Mesendoderm (in vitro differentiated cells): ENCODE measurements at regions not wholly inside any gene's neighbourhood (a gene's known extent, or its start where the extent isn't known, plus 50 kb on each side); places are given as distances from the start of the nearest gene placed in this dataset.

Experiments
- DNase-seq: peaks from one replicate; pipeline ENCODE4 v3.0.0; 2013
- H2AK5ac ChIP-seq: 2 replicates; pipeline ENCODE4 v1.6.1; 2013; ENCODE audit warnings: low read length, inconsistent platforms
- H2BK120ac ChIP-seq: 2 replicates; pipeline ENCODE4 v1.6.1; 2013; ENCODE audit warnings: low read depth, mild to moderate bottlenecking, low read length, moderate library complexity, mixed read lengths
- H2BK15ac ChIP-seq: replicated peaks from 2 replicates; pipeline ENCODE4 v1.6.1; 2013; ENCODE audit warnings: low read depth, mild to moderate bottlenecking, moderate library complexity
- H2BK5ac ChIP-seq: 2 replicates; pipeline ENCODE4 v1.6.1; 2013; ENCODE audit warnings: low read length, inconsistent platforms
- H3K18ac ChIP-seq: 2 replicates; pipeline ENCODE4 v1.6.1; 2013; ENCODE audit warnings: mild to moderate bottlenecking, low read length, mixed read lengths
- H3K23ac ChIP-seq: one replicate; pipeline ENCODE4 v1.6.1; 2013; ENCODE audit warnings: low read length
- H3K27ac ChIP-seq: 2 replicates; pipeline ENCODE4 v1.5.1; 2013; ENCODE audit warnings: low read depth, mild to moderate bottlenecking, inconsistent platforms, low read length, moderate library complexity
- H3K27me3 ChIP-seq: 2 replicates; pipeline ENCODE4 v1.6.1; 2013; ENCODE audit warnings: low read length, control low read depth, mild to moderate bottlenecking, inconsistent platforms; ENCODE audit not compliant: insufficient read depth, poor library complexity
- H3K36me3 ChIP-seq: 2 replicates; pipeline ENCODE4 v1.6.1; 2013; ENCODE audit warnings: low read length, inconsistent platforms; ENCODE audit not compliant: control insufficient read depth, insufficient read depth
- H3K4ac ChIP-seq: one replicate; pipeline ENCODE4 v1.6.1; 2013; ENCODE audit warnings: low read depth, mild to moderate bottlenecking, low read length, moderate library complexity
- H3K4me1 ChIP-seq: 2 replicates; pipeline ENCODE4 v1.6.1; 2013; ENCODE audit warnings: low read depth, low read length, inconsistent platforms; ENCODE audit not compliant: control insufficient read depth
- H3K4me2 ChIP-seq: 2 replicates; pipeline ENCODE4 v1.6.1; 2013; ENCODE audit warnings: low read length
- H3K4me3 ChIP-seq: 2 replicates; pipeline ENCODE4 v1.5.1; 2013; ENCODE audit warnings: mild to moderate bottlenecking, low read length
- H3K56ac ChIP-seq: one replicate; pipeline ENCODE4 v1.6.1; 2013; ENCODE audit warnings: low read length
- H3K79me1 ChIP-seq: 2 replicates; pipeline ENCODE4 v1.6.1; 2013; ENCODE audit warnings: low read length, inconsistent platforms
- H3K79me2 ChIP-seq: 2 replicates; pipeline ENCODE4 v1.6.1; 2013; ENCODE audit warnings: mild to moderate bottlenecking, low read length; ENCODE audit not compliant: control insufficient read depth, insufficient read depth
- H3K9ac ChIP-seq: 2 replicates; pipeline ENCODE4 v1.6.1; 2013; ENCODE audit warnings: low read length, inconsistent platforms
- H4K5ac ChIP-seq: one replicate; pipeline ENCODE4 v1.6.1; 2013; ENCODE audit warnings: low read length
- H4K8ac ChIP-seq: one replicate; pipeline ENCODE4 v1.6.1; 2013; ENCODE audit warnings: low read depth, mild to moderate bottlenecking, control low read depth, low read length, moderate library complexity
- WGBS: extraction: QIAGEN DNeasy Blood & Tissue Kit; methylation state at CpG from one replicate; pipeline ENCODE4 v1.1.7; 2013; ENCODE audit warnings: low lambda C conversion rate, missing lambda C conversion rate; ENCODE audit not compliant: insufficient coverage; ENCODE audit errors: extremely low coverage; 5-methylcytosine and 5-hydroxymethylcytosine counted together

DNA sequence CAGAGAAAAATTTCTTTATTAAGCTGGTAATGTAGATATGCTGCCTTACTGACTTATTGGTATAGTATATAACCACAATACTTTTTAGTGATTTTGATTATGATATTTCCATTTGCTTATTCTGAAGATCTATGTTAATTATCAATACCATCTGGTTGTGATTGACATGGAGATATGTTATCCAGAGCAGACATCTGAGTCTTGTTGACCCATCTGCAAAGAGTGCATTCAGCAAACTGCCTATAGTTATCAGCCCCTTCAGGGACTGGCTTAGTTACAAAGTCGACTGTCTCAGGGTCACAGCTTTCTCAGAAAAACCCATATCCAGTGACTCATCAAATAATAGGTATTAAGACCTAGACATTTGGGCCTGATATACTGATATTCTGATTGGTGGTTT, 475.7 kb downstream of the DSC3 start:
- H3K4ac ChIP-seq, result no peak overlapping the region
- H3K9ac ChIP-seq, result no peak overlapping the region
- no peak overlapping the region for H3K23ac ChIP-seq
- DNase-seq, result no peak
- no peak overlapping the region for H3K27ac ChIP-seq
- no peak overlapping the region for H2AK5ac ChIP-seq
- H3K27me3 ChIP-seq, result no peaks in the 10 kb centered on the region
- no CpG with 5 or more reads among the region's 1 CpG for WGBS
- H2BK5ac ChIP-seq, result no peak overlapping the region
- no peak overlapping the region for H2BK120ac ChIP-seq
- H4K8ac ChIP-seq, result no peak overlapping the region
- no peaks in the 10 kb centered on the region for H3K36me3 ChIP-seq
- no peaks in the 10 kb centered on the region for H3K4me1 ChIP-seq
- H3K4me2 ChIP-seq, result no peak overlapping the region
- H3K18ac ChIP-seq, result no peak overlapping the region
- no peaks in the 10 kb centered on the region for H3K79me2 ChIP-seq
- no peak overlapping the region for H2BK15ac ChIP-seq
- H3K56ac ChIP-seq, result no peak overlapping the region
- no peak overlapping the region for H3K4me3 ChIP-seq
- no peaks in the 10 kb centered on the region for H3K79me1 ChIP-seq
- no peak overlapping the region for H4K5ac ChIP-seq

DNA sequence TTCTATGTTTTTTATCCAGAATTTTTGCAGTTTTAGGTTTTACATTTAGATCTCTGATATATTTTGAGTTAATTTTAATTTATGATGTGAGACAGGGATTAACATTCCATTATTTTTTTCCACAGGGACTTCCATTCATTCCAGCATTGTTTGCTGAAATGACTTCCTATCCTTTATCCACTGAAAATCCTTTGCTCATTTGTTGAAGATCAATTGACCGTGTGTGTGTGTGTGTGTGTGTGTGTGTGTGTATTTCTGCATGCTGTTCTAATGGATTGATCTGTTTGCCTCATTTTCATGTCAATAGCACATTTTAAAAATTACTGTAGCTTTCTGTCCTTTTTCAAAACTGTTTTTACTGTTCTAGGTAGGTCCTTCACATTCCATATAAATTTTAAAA, 480.3 kb downstream of the DSC3 start:
- no peak overlapping the region for H2BK5ac ChIP-seq
- H4K8ac ChIP-seq, result no peak overlapping the region
- no peak overlapping the region for H2BK15ac ChIP-seq
- no peaks in the 10 kb centered on the region for H3K79me1 ChIP-seq
- no peak overlapping the region for H2AK5ac ChIP-seq
- no peak overlapping the region for H3K18ac ChIP-seq
- no peaks in the 10 kb centered on the region for H3K79me2 ChIP-seq
- no peak overlapping the region for H3K27ac ChIP-seq
- no peak overlapping the region for H4K5ac ChIP-seq
- H3K4ac ChIP-seq, result no peak overlapping the region
- no peaks in the 10 kb centered on the region for H3K27me3 ChIP-seq
- H3K4me2 ChIP-seq, result no peak overlapping the region
- no peak overlapping the region for H3K4me3 ChIP-seq
- no peak overlapping the region for H3K23ac ChIP-seq
- H2BK120ac ChIP-seq, result no peak overlapping the region
- no peaks in the 10 kb centered on the region for H3K4me1 ChIP-seq
- no CpG with 5 or more reads among the region's 1 CpG for WGBS
- no peak for DNase-seq
- no peaks in the 10 kb centered on the region for H3K36me3 ChIP-seq
- no peak overlapping the region for H3K9ac ChIP-seq
- H3K56ac ChIP-seq, result no peak overlapping the region

DNA sequence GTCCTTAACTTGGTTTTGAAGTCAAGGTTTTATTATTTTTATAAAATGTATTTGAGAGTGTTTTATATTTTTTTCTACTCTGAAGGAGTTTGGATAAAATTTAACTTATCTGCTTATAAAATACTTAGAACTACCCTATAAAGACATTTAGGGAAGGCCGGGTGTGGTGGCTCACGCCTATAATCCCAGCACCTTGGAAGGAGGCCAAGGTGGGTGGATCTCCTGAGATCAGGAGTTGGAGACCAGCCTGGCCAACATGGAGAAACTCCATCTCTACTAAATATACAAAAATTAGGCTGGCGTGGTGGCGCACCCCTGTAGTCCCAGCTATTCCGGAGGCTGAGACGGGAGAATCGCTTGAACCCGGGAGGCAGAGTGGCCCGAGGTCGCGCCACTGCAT, 486.4 kb downstream of the DSC3 start:
- Histone ChIP-seq H3K36me3 (no peaks in the 10 kb centered on the region), H2BK15ac (no peak overlapping the region), H3K27ac (no peak overlapping the region), H3K23ac (no peak overlapping the region), H3K9ac (no peak overlapping the region), H3K56ac (no peak overlapping the region), H3K4me3 (no peak overlapping the region), H4K8ac (no peak overlapping the region), H3K4me2 (no peak overlapping the region), H3K27me3 (no peaks in the 10 kb centered on the region), H3K79me2 (no peaks in the 10 kb centered on the region), H3K4ac (no peak overlapping the region), H2BK5ac (no peak overlapping the region), H2BK120ac (no peak overlapping the region), H4K5ac (no peak overlapping the region), H2AK5ac (no peak overlapping the region), H3K79me1 (no peaks in the 10 kb centered on the region), H3K4me1 (no peaks in the 10 kb centered on the region), H3K18ac (no peak overlapping the region)
- no peak for DNase-seq
- WGBS, result no CpG with 5 or more reads among the region's 11 CpGs

DNA sequence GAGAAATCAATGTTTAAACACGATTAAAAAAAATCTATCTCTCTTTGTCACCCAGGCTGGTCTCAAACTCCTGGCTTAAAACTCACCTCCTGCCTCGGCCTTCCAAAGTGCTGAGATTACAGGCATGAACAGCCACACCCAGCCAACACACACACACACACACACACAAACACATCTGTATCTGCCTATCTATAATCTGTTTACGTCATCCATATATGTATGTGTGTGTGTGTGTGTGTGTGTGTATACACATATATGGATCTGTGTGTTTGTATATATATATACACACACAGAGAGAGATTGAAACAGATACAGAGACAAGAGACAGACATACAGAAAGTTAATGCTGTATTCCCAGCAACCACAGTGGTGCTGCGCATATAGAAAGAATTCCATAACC, 497.1 kb downstream of the DSC3 start:
- H3K23ac ChIP-seq, result no peak overlapping the region
- H3K9ac ChIP-seq, result no peak overlapping the region
- H3K4me2 ChIP-seq, result no peak overlapping the region
- no peaks in the 10 kb centered on the region for H3K79me1 ChIP-seq
- no peak overlapping the region for H3K4me3 ChIP-seq
- no peak overlapping the region for H3K27ac ChIP-seq
- no peak overlapping the region for H2AK5ac ChIP-seq
- H2BK5ac ChIP-seq, result no peak overlapping the region
- H3K27me3 ChIP-seq, result no peaks in the 10 kb centered on the region
- H3K4me1 ChIP-seq, result no peaks in the 10 kb centered on the region
- DNase-seq, result no peak
- no peak overlapping the region for H4K5ac ChIP-seq
- H2BK15ac ChIP-seq, result no peak overlapping the region
- no peaks in the 10 kb centered on the region for H3K36me3 ChIP-seq
- WGBS, result no CpG with 5 or more reads among the region's 4 CpGs
- no peak overlapping the region for H2BK120ac ChIP-seq
- no peak overlapping the region for H3K18ac ChIP-seq
- H3K56ac ChIP-seq, result no peak overlapping the region
- no peak overlapping the region for H4K8ac ChIP-seq
- no peaks in the 10 kb centered on the region for H3K79me2 ChIP-seq
- no peak overlapping the region for H3K4ac ChIP-seq

DNA sequence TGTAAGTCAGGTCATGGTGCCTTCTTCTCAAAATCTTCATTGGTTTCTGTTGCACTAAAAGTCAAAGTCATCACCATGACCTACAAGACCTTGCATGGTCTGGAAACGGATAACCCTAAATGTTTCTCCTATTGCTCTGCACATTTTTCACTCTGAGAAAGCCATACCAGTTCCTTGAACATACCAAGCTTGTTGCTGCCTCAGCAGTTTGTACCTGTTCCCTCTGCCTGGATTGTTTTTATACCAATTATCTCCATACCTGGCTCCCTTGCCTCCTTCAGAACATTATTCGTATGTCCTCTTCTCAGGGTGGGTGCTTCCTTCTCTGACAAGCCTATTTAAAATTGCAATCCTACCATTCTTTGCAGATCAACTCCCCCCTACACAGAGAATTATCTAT, 498.4 kb downstream of the DSC3 start:
- Histone ChIP-seq H4K5ac (no peak overlapping the region), H3K27me3 (no peaks in the 10 kb centered on the region), H3K79me2 (no peaks in the 10 kb centered on the region), H3K27ac (no peak overlapping the region), H3K4me1 (no peaks in the 10 kb centered on the region), H2BK15ac (no peak overlapping the region), H2AK5ac (no peak overlapping the region), H3K4me3 (no peak overlapping the region), H3K36me3 (no peaks in the 10 kb centered on the region), H3K79me1 (no peaks in the 10 kb centered on the region), H3K18ac (no peak overlapping the region), H2BK5ac (no peak overlapping the region), H3K56ac (no peak overlapping the region), H3K9ac (no peak overlapping the region), H3K4me2 (no peak overlapping the region), H2BK120ac (no peak overlapping the region), H3K4ac (no peak overlapping the region), H3K23ac (no peak overlapping the region), H4K8ac (no peak overlapping the region)
- no CpG with 5 or more reads among the region's 2 CpGs for WGBS
- DNase-seq, result no peak

GRCh38 chr18:30533716-30534115, 508.8 kb downstream of the DSC3 start:
- no peak overlapping the region for H3K27ac ChIP-seq
- H3K36me3 ChIP-seq, result no peaks in the 10 kb centered on the region
- no CpG with 5 or more reads among the region's 1 CpG for WGBS
- H3K4me1 ChIP-seq, result no peaks in the 10 kb centered on the region
- H2BK120ac ChIP-seq, result no peak overlapping the region
- H2AK5ac ChIP-seq, result no peak overlapping the region
- no peak overlapping the region for H4K5ac ChIP-seq
- H4K8ac ChIP-seq, result no peak overlapping the region
- H2BK15ac ChIP-seq, result no peak overlapping the region
- H2BK5ac ChIP-seq, result no peak overlapping the region
- H3K79me2 ChIP-seq, result no peaks in the 10 kb centered on the region
- no peak overlapping the region for H3K23ac ChIP-seq
- no peaks in the 10 kb centered on the region for H3K79me1 ChIP-seq
- no peak overlapping the region for H3K9ac ChIP-seq
- H3K4me2 ChIP-seq, result no peak overlapping the region
- no peak overlapping the region for H3K18ac ChIP-seq
- no peaks in the 10 kb centered on the region for H3K27me3 ChIP-seq
- no peak overlapping the region for H3K4ac ChIP-seq
- no peak overlapping the region for H3K4me3 ChIP-seq
- H3K56ac ChIP-seq, result no peak overlapping the region
- no peak for DNase-seq
